OCI-LY7 (cell line): ENCODE measurements at regions not wholly inside any gene's neighbourhood (a gene's known extent, or its start where the extent isn't known, plus 50 kb on each side); places are given as distances from the start of the nearest gene placed in this dataset.

ENCODE experiments used
- CTCF ChIP-seq: fragments of 200-600 bp; sonication (generic); conservative IDR thresholded peaks from 2 replicates; pipeline ENCODE4 v1.5.1; 2014; ENCODE audit warnings: mild to moderate bottlenecking, antibody characterized with exemption, low read length, moderate library complexity, mixed read lengths
- EZH2phosphoT487 ChIP-seq: fragments of 200-600 bp; sonication (generic); IDR thresholded peaks from 2 replicates; pipeline ENCODE4 v1.6.1; 2018; ENCODE audit warnings: low read depth, borderline replicate concordance, mild to moderate bottlenecking, mixed run types, antibody characterized with exemption, low read length, moderate library complexity, mixed read lengths

- TF ChIP-seq CTCF: no peak
- TF ChIP-seq EZH2phosphoT487: no peak
These were observed 211.3 kb upstream of the PPP2R2D start for GRCh38 chr10:131689486-131689885.
